ENCODE measurements at regions not wholly inside any gene's neighbourhood (a gene's known extent, or its start where the extent isn't known, plus 50 kb on each side); places are given as distances from the start of the nearest gene placed in this dataset.

DNA sequence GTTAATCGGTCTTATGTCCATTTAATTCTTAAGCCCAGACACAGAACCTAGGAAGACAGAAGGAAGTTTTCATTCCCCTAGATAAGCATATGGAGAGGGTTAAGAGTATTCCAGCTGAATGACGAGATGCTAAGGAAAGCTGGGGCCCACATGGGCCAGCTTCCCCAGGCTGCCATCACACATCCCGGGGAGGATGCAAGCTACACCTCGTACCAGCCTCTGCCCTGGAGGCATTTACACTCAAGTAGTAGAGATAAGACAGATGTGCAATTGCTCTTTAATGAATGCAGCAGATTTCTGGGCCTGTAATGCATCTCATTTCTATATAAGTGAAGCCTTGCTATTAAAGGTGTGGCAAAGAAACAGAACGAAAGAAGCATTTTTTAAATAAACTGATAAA lies 144.5 kb downstream of the MEX3B start:
- H3K27me3 ChIP-seq, result no peaks in the 10 kb centered on the region
- DNase-seq, result no peak
- H3K36me3 ChIP-seq (replicated peaks in 1 of 2; ENCODE audit: insufficient read depth in 1 of 2, low read depth in 2 of 2), result no peaks in the 10 kb centered on the region
- no peak overlapping the region for H3K27ac ChIP-seq
- no peak overlapping the region for H3K4me3 ChIP-seq
- no peak for ATAC-seq
- 55 to 64% methylated on average over 5 of the region's 5 CpGs for WGBS, 2 donors
- H3K9me3 ChIP-seq, result no peaks in the 10 kb centered on the region
- TF ChIP-seq POLR2A (IDR thresholded peaks at IDR 0.05) (no peak), CTCF (IDR thresholded peaks at IDR 0.05) (no peak)
- intact Hi-C loops (cut with DNase I), result no loop called here
- no peaks in the 10 kb centered on the region for H3K4me1 ChIP-seq

- no peaks in the 10 kb centered on the region for H3K36me3 ChIP-seq (replicated peaks in 1 of 2; ENCODE audit: insufficient read depth in 1 of 2, low read depth in 2 of 2)
- H3K27me3 ChIP-seq, result no peaks in the 10 kb centered on the region
- intact Hi-C loops (cut with DNase I), result no loop called here
- no peak for TF ChIP-seq POLR2A (IDR thresholded peaks at IDR 0.05)
- no peak for TF ChIP-seq CTCF (IDR thresholded peaks at IDR 0.05)
- 82 to 83% methylated on average over 2 of the region's 2 CpGs for WGBS, 2 donors
- no peaks in the 10 kb centered on the region for H3K4me1 ChIP-seq
- ATAC-seq, result no peak
- H3K9me3 ChIP-seq, result no peaks in the 10 kb centered on the region
- DNase-seq, result no peak
- no peak overlapping the region for H3K4me3 ChIP-seq
- H3K27ac ChIP-seq, result no peak overlapping the region
Measured at GRCh38 chr15:81899730-81900129, 146.1 kb downstream of the MEX3B start.

- intact Hi-C loops (cut with DNase I), result no loop called here
- no peak overlapping the region for H3K27ac ChIP-seq
- no peaks in the 10 kb centered on the region for H3K9me3 ChIP-seq
- no peak overlapping the region for H3K4me3 ChIP-seq
- no peaks in the 10 kb centered on the region for H3K4me1 ChIP-seq
- no peaks in the 10 kb centered on the region for H3K27me3 ChIP-seq
- no peak for TF ChIP-seq CTCF (IDR thresholded peaks at IDR 0.05)
- H3K36me3 ChIP-seq (replicated peaks in 1 of 2; ENCODE audit: insufficient read depth in 1 of 2, low read depth in 2 of 2), result no peaks in the 10 kb centered on the region
- ATAC-seq (no peak), DNase-seq (no peak)
- 65 to 71% methylated on average over 2 of the region's 2 CpGs for WGBS, 2 donors
Measured at GRCh38 chr15:81899024-81899423, 146.8 kb downstream of the MEX3B start.

GRCh38 chr15:81897057-81897677 lies 148.7 kb downstream of the MEX3B start:
- no peak overlapping the region for H3K4me3 ChIP-seq
- TF ChIP-seq CTCF (IDR thresholded peaks at IDR 0.05) (no peak), POLR2A (IDR thresholded peaks at IDR 0.05) (no peak)
- DNase-seq, result no peak
- no peaks in the 10 kb centered on the region for H3K36me3 ChIP-seq (replicated peaks in 1 of 2; ENCODE audit: insufficient read depth in 1 of 2, low read depth in 2 of 2)
- no peak overlapping the region for H3K27ac ChIP-seq
- intact Hi-C loops (cut with DNase I), result no loop called here
- ATAC-seq, result no peak
- H3K4me1 ChIP-seq, result no peaks in the 10 kb centered on the region
- 59 to 63% methylated on average over 6 of the region's 6 CpGs for WGBS, 2 donors
- H3K9me3 ChIP-seq, result no peaks in the 10 kb centered on the region
- no peaks in the 10 kb centered on the region for H3K27me3 ChIP-seq

DNA sequence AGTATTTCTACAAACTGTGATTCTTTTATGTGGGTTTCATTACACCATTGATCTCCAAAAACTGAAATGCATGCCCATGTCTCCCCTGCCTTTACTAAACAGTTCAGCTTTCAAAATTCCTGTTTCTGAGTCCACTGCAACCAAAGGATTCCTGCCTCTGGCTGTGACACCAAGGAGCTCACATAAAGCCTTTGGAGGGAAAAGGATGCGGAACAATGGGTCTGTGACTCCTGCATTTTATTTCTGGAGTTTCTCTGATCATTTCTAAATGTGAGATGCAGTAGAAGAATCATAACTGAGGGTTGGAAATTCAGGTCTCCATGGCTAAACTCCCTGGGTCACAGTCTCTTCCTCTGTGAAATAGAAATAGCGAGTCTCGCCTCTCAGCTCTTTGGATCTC lies 149.5 kb downstream of the MEX3B start:
- no peaks in the 10 kb centered on the region for H3K4me1 ChIP-seq
- ATAC-seq (no peak), DNase-seq (no peak)
- no peaks in the 10 kb centered on the region for H3K9me3 ChIP-seq
- intact Hi-C loops (cut with DNase I), result no loop called here
- WGBS, 2 donors, result 90 to 91% methylated on average over 3 of the region's 3 CpGs
- no peak overlapping the region for H3K27ac ChIP-seq
- H3K36me3 ChIP-seq (replicated peaks in 1 of 2; ENCODE audit: insufficient read depth in 1 of 2, low read depth in 2 of 2), result no peaks in the 10 kb centered on the region
- no peaks in the 10 kb centered on the region for H3K27me3 ChIP-seq
- no peak for TF ChIP-seq POLR2A (IDR thresholded peaks at IDR 0.05)
- TF ChIP-seq CTCF (IDR thresholded peaks at IDR 0.05), result no peak
- H3K4me3 ChIP-seq, result no peak overlapping the region
